OCI-LY7 (cell line): ENCODE measurements at regions not wholly inside any gene's neighbourhood (a gene's known extent, or its start where the extent isn't known, plus 50 kb on each side); places are given as distances from the start of the nearest gene placed in this dataset.

ENCODE experiments used
- BruUV-seq: library from RNA; stranded (reverse); fragments of 400-500 nt; replicated peaks from 2 replicates; lab custom pipeline; 2021; lab: Mats Ljungman, UMichigan
- CTCF ChIA-PET: fragments of 300-600 bp; sonication (Branson Sonifier 250); formaldehyde crosslinking; loops from one replicate; lab custom pipeline; 2022; ENCODE audit warnings: antibody characterized with exemption; ENCODE audit not compliant: unreplicated experiment; lab: Charles Lee
- POLR2A ChIA-PET: fragments of 300-600 bp; sonication (Branson Sonifier 250); formaldehyde crosslinking; loops from one replicate; lab custom pipeline; 2022; ENCODE audit warnings: antibody characterized with exemption; lab: Charles Lee
- DNase-seq: peaks from one replicate; pipeline ENCODE4 v3.0.0-alpha.2; 2015; ENCODE audit warnings: low spot score
- H2AFZ ChIP-seq: fragments of 200-600 bp; sonication (generic), shearing (Covaris generic); 2 replicates; pipeline ENCODE4 v1.6.1; 2014; ENCODE audit warnings: mild to moderate bottlenecking, antibody characterized with exemption, low read length, moderate library complexity
- H3K27ac ChIP-seq: fragments of 200-600 bp; sonication (generic); 2 replicates; pipeline ENCODE4 v1.5.1; 2014; ENCODE audit warnings: mixed run types, low read depth, mild to moderate bottlenecking, moderate library complexity, low read length, inconsistent platforms; ENCODE audit not compliant: poor library complexity, severe bottlenecking
- H3K36me3 ChIP-seq: fragments of 200-600 bp; sonication (generic); 2 replicates; pipeline ENCODE4 v1.6.1; 2014; ENCODE audit warnings: mild to moderate bottlenecking, antibody characterized with exemption, low read length, moderate library complexity, mixed read lengths; ENCODE audit not compliant: insufficient read depth
- H3K4me1 ChIP-seq: fragments of 200-600 bp; sonication (generic); 2 replicates; pipeline ENCODE4 v1.5.1; 2014; ENCODE audit warnings: mild to moderate bottlenecking, low read length; ENCODE audit not compliant: insufficient read depth, poor library complexity, severe bottlenecking
- H3K4me2 ChIP-seq: fragments of 200-600 bp; sonication (generic); 2 replicates; pipeline ENCODE4 v1.6.1; 2014; ENCODE audit warnings: mild to moderate bottlenecking, low read length
- H3K4me3 ChIP-seq: fragments of 200-600 bp; sonication (generic); 2 replicates; pipeline ENCODE4 v1.5.1; 2014; ENCODE audit warnings: mild to moderate bottlenecking, low read depth, low read length; ENCODE audit not compliant: poor library complexity, severe bottlenecking
- H3K79me2 ChIP-seq: fragments of 200-600 bp; sonication (generic); 2 replicates; pipeline ENCODE4 v1.6.1; 2016; ENCODE audit warnings: low read depth, mild to moderate bottlenecking, low read length, moderate library complexity, mixed read lengths; ENCODE audit not compliant: insufficient read depth
- H3K9me2 ChIP-seq: fragments of 200-600 bp; sonication (generic); 2 replicates; pipeline ENCODE4 v1.6.1; 2016; ENCODE audit warnings: mild to moderate bottlenecking, low read length, mixed read lengths; ENCODE audit not compliant: insufficient read depth
- H3K9me3 ChIP-seq: fragments of 200-600 bp; sonication (generic); 2 replicates; pipeline ENCODE4 v1.6.1; 2014; ENCODE audit warnings: mild to moderate bottlenecking, mixed run types, low read length, mixed read lengths
- H4K20me1 ChIP-seq: fragments of 200-600 bp; sonication (generic); 2 replicates; pipeline ENCODE4 v1.6.1; 2014; ENCODE audit warnings: mild to moderate bottlenecking, antibody characterized with exemption, low read length, moderate library complexity, mixed read lengths; ENCODE audit not compliant: insufficient read depth
- EZH2phosphoT487 ChIP-seq: fragments of 200-600 bp; sonication (generic); IDR thresholded peaks from 2 replicates; pipeline ENCODE4 v1.6.1; 2018; ENCODE audit warnings: low read depth, borderline replicate concordance, mild to moderate bottlenecking, mixed run types, antibody characterized with exemption, low read length, moderate library complexity, mixed read lengths
- intact Hi-C: fragments of 100-400 bp; cut with micrococcal nuclease; formaldehyde crosslinking; loops from one replicate; pipeline ENCODE4 v1.10.0; 2022; ENCODE audit not compliant: unreplicated experiment
- TF ChIP-seq, protein P1 (sequence below): fragments of 200-600 bp; sonication (generic); conservative IDR thresholded peaks from 2 replicates; pipeline ENCODE4 v1.5.1; 2014; ENCODE audit warnings: mild to moderate bottlenecking, antibody characterized with exemption, low read length, moderate library complexity, mixed read lengths

DNA sequence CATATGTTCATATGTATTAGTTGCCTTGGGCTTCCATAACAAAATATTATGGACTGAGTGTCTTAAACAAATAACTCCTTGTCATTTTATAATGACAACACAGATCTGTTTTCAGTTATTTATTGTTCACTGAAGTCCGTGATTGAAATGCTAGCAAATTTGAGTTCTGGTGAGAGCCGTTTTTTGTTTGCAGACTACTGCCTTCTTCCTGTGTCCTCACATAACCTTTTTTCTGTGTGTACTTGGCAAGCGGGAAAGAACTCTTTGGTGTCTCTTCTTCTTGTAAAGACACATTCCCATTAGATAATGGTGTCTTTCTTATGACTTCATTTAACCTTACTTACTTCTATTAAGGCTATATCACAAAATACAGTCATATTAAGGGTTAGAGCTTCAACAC lies 482.9 kb upstream of the EYS start:
- Histone ChIP-seq H3K79me2 (no peaks in the 10 kb centered on the region), H3K4me3 (no peak overlapping the region), H2AFZ (0 out of 2 replicates have a peak overlapping the region, but pooled peaks have one; percentile 14), H3K9me2 (no peaks in the 10 kb centered on the region), H4K20me1 (no peaks in the 10 kb centered on the region), H3K4me1 (no peaks in the 10 kb centered on the region), H3K36me3 (no peaks in the 10 kb centered on the region), H3K9me3 (no peaks in the 10 kb centered on the region), H3K4me2 (no peak overlapping the region), H3K27ac (no peak overlapping the region)
- CTCF ChIA-PET: no interaction called here
- no peak for DNase-seq
- intact Hi-C loops: no loop called here
- BruUV-seq: no TSS peak
- POLR2A ChIA-PET: no interaction called here
- no peak for TF ChIP-seq EZH2phosphoT487
- TF ChIP-seq, protein P1, sequence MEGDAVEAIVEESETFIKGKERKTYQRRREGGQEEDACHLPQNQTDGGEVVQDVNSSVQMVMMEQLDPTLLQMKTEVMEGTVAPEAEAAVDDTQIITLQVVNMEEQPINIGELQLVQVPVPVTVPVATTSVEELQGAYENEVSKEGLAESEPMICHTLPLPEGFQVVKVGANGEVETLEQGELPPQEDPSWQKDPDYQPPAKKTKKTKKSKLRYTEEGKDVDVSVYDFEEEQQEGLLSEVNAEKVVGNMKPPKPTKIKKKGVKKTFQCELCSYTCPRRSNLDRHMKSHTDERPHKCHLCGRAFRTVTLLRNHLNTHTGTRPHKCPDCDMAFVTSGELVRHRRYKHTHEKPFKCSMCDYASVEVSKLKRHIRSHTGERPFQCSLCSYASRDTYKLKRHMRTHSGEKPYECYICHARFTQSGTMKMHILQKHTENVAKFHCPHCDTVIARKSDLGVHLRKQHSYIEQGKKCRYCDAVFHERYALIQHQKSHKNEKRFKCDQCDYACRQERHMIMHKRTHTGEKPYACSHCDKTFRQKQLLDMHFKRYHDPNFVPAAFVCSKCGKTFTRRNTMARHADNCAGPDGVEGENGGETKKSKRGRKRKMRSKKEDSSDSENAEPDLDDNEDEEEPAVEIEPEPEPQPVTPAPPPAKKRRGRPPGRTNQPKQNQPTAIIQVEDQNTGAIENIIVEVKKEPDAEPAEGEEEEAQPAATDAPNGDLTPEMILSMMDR: no peak

DNA sequence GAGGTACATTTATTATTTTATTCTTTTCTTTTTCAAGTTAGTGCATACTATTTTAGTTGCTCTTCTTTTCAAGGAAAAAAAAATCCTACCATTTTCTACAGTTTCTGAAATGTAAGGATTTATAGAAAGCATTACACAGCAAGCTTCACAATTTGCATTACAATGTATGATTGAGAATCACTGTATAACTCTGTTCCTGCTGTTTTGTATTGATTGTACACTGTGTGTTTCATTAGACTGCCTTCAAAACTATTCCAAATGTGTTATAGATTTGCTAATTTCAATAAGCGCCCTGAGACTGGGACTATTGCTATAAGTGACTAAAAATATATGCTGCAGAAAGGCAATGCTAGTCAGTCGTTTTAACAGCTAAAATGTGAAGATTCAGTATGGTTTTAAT lies 479.7 kb upstream of the EYS start:
- no TSS peak for BruUV-seq
- intact Hi-C loops: no loop called here

DNA sequence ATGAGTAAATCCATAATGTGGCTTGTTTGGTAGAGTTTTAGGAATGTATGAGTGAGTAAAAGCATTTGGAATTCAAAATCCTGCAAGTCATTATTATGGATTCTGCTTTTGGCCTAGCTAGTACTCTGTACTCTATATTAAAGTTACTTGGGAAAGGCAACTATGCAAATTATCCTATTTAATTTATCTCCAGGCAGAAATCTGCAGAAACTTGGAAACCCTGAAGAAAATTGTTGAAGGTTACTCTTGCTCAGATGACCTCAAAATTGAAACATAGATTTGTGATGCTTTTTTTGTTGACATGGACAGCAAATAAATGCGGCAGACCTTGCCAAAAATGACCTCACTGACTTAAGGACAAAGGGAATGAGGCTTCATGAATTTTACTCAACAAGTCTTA lies 477.1 kb upstream of the EYS start:
- Histone ChIP-seq H3K4me3 (no peak overlapping the region), H3K9me2 (no peaks in the 10 kb centered on the region), H3K36me3 (no peaks in the 10 kb centered on the region), H4K20me1 (no peaks in the 10 kb centered on the region), H3K27ac (no peak overlapping the region), H3K4me1 (no peaks in the 10 kb centered on the region), H3K79me2 (no peaks in the 10 kb centered on the region), H3K9me3 (no peaks in the 10 kb centered on the region), H2AFZ (no peak overlapping the region), H3K4me2 (no peak overlapping the region)
- intact Hi-C loops: no loop called here
- BruUV-seq: no TSS peak
- DNase-seq: no peak
- POLR2A ChIA-PET: no interaction called here
- CTCF ChIA-PET: no interaction called here
- TF ChIP-seq, protein P1: no peak
- no peak for TF ChIP-seq EZH2phosphoT487

More for the DNA sequence above, 479.7 kb upstream of the EYS start:
- H4K20me1 ChIP-seq: no peaks in the 10 kb centered on the region
- DNase-seq: no peak
- H3K9me2 ChIP-seq: no peaks in the 10 kb centered on the region
- no peak overlapping the region for H3K27ac ChIP-seq
- no peaks in the 10 kb centered on the region for H3K79me2 ChIP-seq
- H3K9me3 ChIP-seq: no peaks in the 10 kb centered on the region
- H3K36me3 ChIP-seq: no peaks in the 10 kb centered on the region
- H3K4me1 ChIP-seq: no peaks in the 10 kb centered on the region
- no peak overlapping the region for H2AFZ ChIP-seq
- H3K4me3 ChIP-seq: no peak overlapping the region
- no peak for TF ChIP-seq EZH2phosphoT487
- TF ChIP-seq, protein P1: no peak
- ChIA-PET CTCF (no interaction called here), POLR2A (no interaction called here)
- H3K4me2 ChIP-seq: no peak overlapping the region
